Progenitor cell of endocrine pancreas (in vitro differentiated cells): ENCODE measurements at regions not wholly inside any gene's neighbourhood (a gene's known extent, or its start where the extent isn't known, plus 50 kb on each side); places are given as distances from the start of the nearest gene placed in this dataset.

Experiments
- DNase-seq: peaks from one replicate; pipeline ENCODE4 v3.0.0; 2021; ENCODE audit warnings: low spot score; ENCODE audit not compliant: unreplicated experiment
- H3K27ac Mint-ChIP-seq: 2 replicates; pipeline ENCODE4 v1.8.0; 2021; ENCODE audit warnings: mild to moderate bottlenecking, moderate library complexity, mixed read lengths
- H3K27me3 Mint-ChIP-seq: 2 replicates; pipeline ENCODE4 v1.8.0; 2021; ENCODE audit warnings: mixed read lengths
- H3K36me3 Mint-ChIP-seq: 2 replicates; pipeline ENCODE4 v1.8.0; 2022; ENCODE audit warnings: mixed read lengths; ENCODE audit not compliant: insufficient read depth
- H3K4me1 Mint-ChIP-seq: 2 replicates; pipeline ENCODE4 v1.8.0; 2021; ENCODE audit warnings: low read depth, mixed read lengths
- H3K4me3 Mint-ChIP-seq: 2 replicates; pipeline ENCODE4 v1.8.0; 2021; ENCODE audit warnings: low read depth, mild to moderate bottlenecking, moderate library complexity, mixed read lengths
- H3K9me3 Mint-ChIP-seq: 2 replicates; pipeline ENCODE4 v1.8.0; 2021; ENCODE audit warnings: low read depth, mixed read lengths
- TF ChIP-seq, protein P1 (sequence below): fragments of 200-600 bp; sonication (generic); IDR thresholded peaks from one replicate; pipeline ENCODE4 v1.5.0; 2021; ENCODE audit warnings: antibody characterized with exemption, mild to moderate bottlenecking; ENCODE audit not compliant: unreplicated experiment

DNA sequence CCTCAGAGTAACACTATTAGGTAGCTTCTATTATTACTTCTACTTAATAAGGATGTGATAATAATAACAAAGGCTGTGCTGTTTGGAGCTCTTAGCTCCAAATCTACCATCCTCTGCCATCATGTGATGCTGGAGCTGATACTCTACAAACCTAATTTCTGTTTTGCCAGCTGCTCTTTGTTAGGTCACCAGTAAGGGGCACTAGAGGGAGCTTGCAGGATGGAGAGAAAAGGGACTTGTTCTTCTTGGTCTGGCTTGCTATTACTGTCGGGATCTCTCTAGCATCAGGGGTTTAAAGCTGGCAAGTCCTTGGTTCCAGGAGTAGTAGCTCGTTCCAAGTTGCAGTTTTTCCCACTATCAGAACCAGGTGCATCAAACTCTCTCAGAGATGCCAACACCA is 194.9 kb upstream of the KBTBD8 start:
- H3K27me3 Mint-ChIP-seq: peaks cover 12% of the 10 kb centered on the region
- TF ChIP-seq, protein P1, sequence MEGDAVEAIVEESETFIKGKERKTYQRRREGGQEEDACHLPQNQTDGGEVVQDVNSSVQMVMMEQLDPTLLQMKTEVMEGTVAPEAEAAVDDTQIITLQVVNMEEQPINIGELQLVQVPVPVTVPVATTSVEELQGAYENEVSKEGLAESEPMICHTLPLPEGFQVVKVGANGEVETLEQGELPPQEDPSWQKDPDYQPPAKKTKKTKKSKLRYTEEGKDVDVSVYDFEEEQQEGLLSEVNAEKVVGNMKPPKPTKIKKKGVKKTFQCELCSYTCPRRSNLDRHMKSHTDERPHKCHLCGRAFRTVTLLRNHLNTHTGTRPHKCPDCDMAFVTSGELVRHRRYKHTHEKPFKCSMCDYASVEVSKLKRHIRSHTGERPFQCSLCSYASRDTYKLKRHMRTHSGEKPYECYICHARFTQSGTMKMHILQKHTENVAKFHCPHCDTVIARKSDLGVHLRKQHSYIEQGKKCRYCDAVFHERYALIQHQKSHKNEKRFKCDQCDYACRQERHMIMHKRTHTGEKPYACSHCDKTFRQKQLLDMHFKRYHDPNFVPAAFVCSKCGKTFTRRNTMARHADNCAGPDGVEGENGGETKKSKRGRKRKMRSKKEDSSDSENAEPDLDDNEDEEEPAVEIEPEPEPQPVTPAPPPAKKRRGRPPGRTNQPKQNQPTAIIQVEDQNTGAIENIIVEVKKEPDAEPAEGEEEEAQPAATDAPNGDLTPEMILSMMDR: peak; percentile 41
- H3K4me3 Mint-ChIP-seq: no peak overlapping the region
- peaks cover 3% of the 10 kb centered on the region for H3K9me3 Mint-ChIP-seq
- peaks cover 5% of the 10 kb centered on the region for H3K4me1 Mint-ChIP-seq
- no peak overlapping the region for H3K27ac Mint-ChIP-seq
- H3K36me3 Mint-ChIP-seq: no peaks in the 10 kb centered on the region
- no peak for DNase-seq

DNA sequence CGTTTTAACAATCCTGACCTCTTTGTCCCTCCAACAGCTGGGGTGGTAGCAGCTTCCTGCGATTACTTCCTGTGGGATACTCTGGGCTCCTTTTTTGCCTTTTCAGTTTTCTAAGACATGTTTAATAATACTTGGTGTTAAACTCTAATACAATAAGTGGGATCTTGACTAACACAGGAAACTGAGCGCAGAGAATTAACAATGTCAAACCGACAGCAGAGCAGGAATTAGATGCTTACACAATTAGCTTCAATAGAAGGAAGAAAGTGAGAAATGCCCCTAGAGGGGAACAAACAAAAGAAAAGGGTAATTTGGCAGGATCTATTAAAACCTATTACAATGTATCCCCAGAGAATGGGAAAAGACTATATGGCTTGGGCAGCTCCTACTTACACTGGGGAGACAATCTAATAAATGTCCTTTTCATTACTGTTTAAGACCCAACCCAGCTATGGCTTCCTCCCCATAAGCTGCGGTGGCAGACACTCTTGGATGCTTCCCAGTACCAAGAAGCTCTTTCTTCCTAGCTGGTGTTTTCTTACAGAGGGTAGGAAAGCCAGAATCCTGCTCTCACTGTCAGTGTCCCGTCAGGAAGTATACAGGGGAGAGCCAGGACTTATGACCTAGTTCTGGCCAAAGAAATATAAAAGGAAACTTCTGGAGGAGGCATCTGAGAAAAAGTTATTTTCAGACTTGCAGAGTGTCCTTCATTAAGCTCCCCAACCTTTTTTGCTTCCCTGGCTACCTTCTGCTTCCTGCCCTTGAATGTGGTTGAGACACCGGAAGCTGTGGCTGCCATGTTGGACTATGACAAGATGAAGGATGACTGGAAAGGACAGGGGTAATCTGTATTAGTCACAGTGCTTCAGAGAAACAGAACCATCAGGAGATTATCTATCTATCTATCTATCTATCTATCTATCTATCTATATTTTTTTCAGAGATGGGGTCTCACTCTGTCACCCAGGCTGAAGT is 194.1 kb upstream of the KBTBD8 start:
- peaks cover 10% of the 10 kb centered on the region for H3K4me1 Mint-ChIP-seq
- H3K27me3 Mint-ChIP-seq: peaks cover 6% of the 10 kb centered on the region
- TF ChIP-seq, protein P1: no peak
- no peaks in the 10 kb centered on the region for H3K36me3 Mint-ChIP-seq
- H3K9me3 Mint-ChIP-seq: peaks cover 3% of the 10 kb centered on the region
- H3K27ac Mint-ChIP-seq: no peak overlapping the region
- no peak for DNase-seq
- no peak overlapping the region for H3K4me3 Mint-ChIP-seq

DNA sequence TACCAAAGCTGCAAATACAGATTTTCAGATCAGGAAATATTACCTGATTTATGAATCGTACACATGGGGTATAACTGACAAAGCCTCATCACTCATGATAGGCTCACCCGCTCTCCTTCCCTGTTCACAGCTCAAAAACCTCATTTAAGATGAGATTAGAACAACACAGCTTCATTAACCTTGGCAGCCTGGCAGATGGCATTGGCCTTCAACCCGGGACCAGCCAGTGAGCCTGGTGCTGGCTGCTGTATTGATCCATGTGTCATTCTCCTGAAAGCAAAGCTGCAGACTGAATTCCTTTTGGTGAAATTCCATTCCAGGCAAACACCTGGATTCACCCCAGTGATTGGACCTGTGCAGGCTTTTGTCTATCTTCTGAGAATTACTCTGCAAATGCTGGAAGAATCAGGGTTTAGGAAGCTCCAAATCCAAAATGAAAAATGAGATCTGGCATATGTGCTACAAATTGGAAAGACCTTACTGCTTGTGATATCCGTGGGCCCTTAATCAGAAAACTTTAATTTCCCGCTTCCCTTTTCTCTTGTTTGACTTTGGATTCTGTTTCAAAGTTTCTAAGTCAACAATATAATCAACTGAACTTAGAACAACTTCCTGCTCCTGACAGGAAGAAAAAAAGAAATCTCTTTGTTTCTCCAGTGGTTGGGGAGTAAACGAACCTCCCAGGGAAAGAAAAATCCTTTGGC is 189.1 kb upstream of the KBTBD8 start:
- Mint-ChIP-seq H3K36me3 (no peaks in the 10 kb centered on the region), H3K27ac (peak overlapping the region; percentile 75), H3K27me3 (peaks cover 2% of the 10 kb centered on the region)

DNA sequence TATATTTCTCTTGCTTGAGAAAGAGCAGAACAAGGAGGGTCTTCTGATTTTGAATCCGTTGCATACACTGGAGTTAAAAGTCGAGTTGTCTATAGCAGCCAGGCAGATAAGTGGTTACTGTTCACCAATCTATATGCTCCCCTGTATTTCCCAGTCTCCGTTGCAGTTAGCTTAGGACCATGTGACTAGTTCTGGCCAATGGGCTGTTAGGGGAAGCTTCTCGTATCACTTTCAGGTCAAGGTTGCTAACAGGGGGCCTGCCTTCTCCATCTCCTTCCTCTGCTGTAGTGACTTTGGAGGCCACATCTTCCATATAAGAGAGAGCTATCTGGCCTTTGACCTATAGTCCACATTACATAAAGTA is 188.5 kb upstream of the KBTBD8 start:
- Mint-ChIP-seq H3K36me3 (no peaks in the 10 kb centered on the region), H3K4me3 (no peak overlapping the region), H3K27me3 (peaks cover 2% of the 10 kb centered on the region), H3K4me1 (peaks cover 18% of the 10 kb centered on the region), H3K27ac (peak overlapping the region; percentile 75), H3K9me3 (no peaks in the 10 kb centered on the region)
- TF ChIP-seq, protein P1: no peak
- no peak for DNase-seq

More for the DNA sequence above, 189.1 kb upstream of the KBTBD8 start:
- Mint-ChIP-seq H3K4me1 (peaks cover 18% of the 10 kb centered on the region), H3K9me3 (no peaks in the 10 kb centered on the region), H3K4me3 (no peak overlapping the region)
- TF ChIP-seq, protein P1: no peak
- no peak for DNase-seq

DNA sequence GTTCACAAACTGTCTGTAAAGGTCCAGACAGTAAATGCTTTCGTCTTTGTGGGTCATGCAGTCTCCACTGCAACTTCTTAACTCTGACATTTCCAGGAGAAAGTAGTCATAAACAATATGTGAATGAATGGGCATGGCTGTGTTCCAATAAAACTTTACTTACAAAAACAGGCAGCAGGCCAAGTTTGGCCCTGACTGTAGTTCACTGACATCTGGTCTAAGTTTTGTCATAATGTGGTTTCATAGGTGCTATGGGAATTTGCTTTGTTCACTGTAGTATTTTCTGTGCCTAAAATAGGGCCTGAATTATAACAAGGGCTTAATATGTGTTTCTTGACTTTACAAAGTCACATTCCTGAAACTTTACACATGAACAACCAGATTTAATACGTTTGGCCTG is 186.0 kb upstream of the KBTBD8 start:
- Mint-ChIP-seq H3K27ac (no peak overlapping the region), H3K27me3 (peaks cover 5% of the 10 kb centered on the region), H3K4me3 (no peak overlapping the region), H3K9me3 (no peaks in the 10 kb centered on the region), H3K4me1 (peaks cover 22% of the 10 kb centered on the region), H3K36me3 (no peaks in the 10 kb centered on the region)
- no peak for DNase-seq
- TF ChIP-seq, protein P1: no peak
